HuH-7.5 (cell line): ENCODE measurements at regions not wholly inside any gene's neighbourhood (a gene's known extent, or its start where the extent isn't known, plus 50 kb on each side); places are given as distances from the start of the nearest gene placed in this dataset.
"Not testable (repeated sequence)": the region's sequence is repeated elsewhere in the genome, so short reads cannot be mapped to it uniquely, and the experiment has no call there.

ENCODE experiments used
- DNase-seq: peaks from one replicate; pipeline ENCODE4 v3.0.0; 2011; ENCODE audit warnings: low spot score

- DNase-seq, result not testable (repeated sequence)
These were observed 140.9 kb upstream of the GOLGA6L4 start for GRCh38 chr15:84094720-84095119.

DNA sequence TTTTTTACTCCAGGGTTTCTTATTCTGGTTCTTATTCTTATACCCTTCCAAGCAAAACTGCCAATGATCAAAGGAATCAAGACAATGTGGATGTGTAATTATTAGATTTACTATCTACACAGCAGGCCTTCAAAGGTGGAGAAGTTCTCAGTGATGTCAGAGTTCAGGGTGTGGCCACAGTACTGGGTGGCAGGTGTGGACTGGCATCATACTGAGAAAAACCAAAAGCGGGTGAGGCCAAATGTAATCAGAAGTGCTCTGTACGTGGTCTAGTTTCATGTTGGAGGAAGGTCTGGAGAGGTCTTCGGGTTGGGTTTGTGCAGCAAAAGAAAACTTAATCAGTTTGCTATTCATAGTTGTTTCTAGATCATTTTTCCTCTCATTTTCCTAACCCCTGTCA, 138.5 kb upstream of the GOLGA6L4 start:
- not testable (repeated sequence) for DNase-seq

DNA sequence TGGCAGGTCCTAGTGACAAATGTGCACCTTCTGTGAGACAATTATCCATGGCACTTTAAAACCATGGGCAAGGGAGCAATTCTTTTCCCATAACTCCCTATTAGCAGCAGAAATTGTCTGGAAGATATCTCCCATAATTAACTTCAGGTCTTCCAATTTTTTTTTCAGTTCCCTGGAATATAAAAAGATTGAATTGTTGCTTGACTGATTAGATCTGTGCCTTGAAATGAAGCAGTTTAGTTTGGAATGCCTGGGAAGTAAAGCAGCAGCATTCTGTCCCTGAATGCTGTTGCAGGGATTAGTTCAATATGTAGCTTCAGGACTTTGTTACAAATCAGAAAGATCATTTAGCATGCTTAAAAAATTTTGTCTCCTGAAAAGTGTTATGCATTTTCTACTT, 137.0 kb upstream of the GOLGA6L4 start:
- DNase-seq, result no peak

- no peak for DNase-seq
These were observed 136.4 kb upstream of the GOLGA6L4 start for GRCh38 chr15:84099181-84099580.

GRCh38 chr15:84103345-84103744, 132.2 kb upstream of the GOLGA6L4 start:
- DNase-seq, result no peak

DNA sequence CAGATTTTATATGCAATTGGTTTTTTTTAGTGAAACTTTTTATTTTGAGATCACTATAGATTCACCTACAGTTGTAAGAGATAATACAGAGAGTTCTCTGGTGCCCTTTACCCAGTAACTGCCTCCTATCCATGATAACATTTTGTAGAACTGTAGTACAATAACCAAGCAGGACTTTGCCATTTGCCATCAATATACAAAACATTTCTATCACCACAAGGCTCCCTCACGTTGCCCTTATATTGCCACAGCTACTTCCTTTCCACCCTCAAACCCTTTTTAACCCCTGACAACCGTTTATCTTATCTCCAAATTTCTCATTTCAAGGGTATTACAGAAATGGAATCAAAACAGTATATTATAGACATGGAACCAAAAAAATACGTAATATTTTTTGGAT, 130.7 kb upstream of the GOLGA6L4 start:
- DNase-seq, result no peak

DNA sequence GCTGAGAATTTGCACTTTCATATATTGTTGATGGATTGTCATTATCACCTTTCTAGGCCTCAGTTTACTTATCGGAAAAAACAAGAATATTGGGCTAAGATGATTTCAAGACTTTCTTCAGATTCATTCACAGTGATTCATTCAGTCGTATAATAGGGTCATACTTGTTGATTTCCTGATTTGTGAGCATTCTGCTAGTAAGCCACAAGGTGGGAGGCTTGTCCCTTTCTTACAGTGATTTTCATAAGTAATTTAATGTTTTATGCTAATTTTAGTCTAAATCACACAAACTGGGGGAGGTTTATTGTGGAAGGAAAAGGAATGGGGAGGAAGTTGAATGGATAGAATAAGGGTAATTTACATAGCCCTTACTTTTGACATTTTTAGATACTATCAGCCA, 126.8 kb upstream of the GOLGA6L4 start:
- DNase-seq, result no peak

- no peak for DNase-seq
These were observed 124.0 kb upstream of the GOLGA6L4 start for GRCh38 chr15:84111575-84111974.

GRCh38 chr15:84112025-84112424, 123.5 kb upstream of the GOLGA6L4 start:
- DNase-seq, result no peak

DNA sequence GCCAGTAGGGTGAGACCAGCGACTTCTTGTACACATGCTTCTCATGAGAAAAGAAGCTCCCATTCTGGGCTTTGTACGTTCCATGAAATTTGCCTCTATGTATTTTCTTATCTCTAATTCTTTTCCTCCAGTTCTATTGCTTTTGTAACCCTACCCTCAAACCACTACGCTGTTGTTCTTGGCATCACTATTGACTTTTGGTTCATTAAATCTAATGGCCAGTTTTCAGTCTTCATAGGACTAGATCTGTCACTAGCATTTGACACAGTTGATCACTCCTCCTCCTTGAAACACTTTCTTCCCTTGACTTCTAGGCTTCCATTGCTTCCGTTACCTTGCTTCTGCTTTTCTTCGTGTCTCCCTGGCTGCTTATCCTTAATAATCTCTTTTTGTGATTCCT, 121.7 kb upstream of the GOLGA6L4 start:
- no peak for DNase-seq

DNA sequence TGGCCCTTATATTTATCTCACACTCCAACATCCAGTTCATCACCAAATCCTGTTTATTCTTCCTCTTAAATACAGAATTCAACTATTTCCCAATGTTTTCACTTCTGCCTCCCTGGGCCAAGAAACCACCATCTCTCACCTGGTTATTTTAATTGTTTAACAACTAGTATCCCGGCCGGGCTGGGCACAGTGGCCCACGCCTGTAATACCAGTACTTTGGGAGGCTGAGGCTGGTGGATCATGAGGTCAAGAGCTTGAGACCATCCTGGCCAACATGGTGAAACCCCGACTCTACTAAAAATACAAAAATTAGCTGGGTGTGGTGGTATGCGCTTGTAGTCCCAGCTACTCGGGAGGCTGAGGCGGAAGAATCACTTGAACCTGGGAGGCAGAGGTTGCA, 120.9 kb upstream of the GOLGA6L4 start:
- DNase-seq, result not testable (repeated sequence)

DNA sequence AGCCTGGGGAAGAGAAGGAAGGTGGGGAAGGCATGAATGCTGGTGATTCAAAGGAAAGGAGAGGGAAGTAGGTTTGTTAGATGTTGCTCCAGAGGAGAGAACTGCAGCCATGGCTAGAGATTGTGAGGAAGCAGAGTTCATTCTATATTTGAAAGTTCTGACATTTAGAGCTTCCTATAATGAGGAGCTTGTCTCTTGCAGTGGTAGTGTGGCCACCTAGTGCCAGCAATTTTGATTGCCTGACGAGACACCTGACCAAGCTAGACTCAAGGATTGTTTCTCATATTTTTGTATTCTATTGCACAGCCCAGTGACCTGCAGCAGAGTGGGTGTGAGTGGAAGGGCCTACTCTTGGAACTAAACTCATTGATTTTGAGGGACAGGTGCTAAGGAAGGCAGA, 116.2 kb upstream of the GOLGA6L4 start:
- not testable (repeated sequence) for DNase-seq

DNA sequence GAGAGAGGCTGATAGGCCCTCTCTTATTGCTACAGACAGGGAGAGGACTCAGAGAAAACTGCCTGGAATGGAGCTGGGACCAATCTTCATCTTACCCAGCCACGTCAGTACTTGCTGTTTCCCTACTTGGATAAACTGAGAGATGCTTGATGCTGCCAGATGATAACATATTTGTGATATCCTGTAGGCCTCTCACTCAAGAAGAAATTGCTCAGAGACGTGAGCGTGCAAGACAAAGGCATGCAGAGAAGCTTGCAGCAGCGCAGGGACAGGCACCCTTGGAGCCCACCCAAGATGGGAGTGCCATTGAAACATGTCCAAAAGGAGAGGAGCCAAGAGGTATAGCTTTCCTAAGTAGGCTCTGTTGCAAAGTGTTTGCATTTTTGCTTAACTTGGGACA, 114.7 kb upstream of the GOLGA6L4 start:
- DNase-seq, result not testable (repeated sequence)

DNA sequence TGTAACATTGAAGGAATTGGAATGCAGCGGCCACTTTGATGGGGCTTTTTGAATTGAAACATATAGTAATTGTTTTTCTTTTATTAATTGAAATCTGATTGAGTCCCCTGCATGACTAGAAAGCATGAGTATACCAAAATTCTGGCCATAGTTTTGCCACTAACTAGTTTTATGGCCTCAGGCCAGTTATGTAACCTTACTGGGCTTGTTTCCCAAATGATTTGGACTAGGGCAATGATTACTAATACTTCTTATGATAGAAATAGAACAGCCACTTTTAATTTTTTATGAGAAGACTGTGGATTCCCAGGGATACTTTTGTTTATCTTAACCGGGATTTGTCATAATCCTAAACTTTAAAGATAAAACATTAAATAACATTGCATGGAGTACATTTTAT, 106.9 kb upstream of the GOLGA6L4 start:
- not testable (repeated sequence) for DNase-seq

DNA sequence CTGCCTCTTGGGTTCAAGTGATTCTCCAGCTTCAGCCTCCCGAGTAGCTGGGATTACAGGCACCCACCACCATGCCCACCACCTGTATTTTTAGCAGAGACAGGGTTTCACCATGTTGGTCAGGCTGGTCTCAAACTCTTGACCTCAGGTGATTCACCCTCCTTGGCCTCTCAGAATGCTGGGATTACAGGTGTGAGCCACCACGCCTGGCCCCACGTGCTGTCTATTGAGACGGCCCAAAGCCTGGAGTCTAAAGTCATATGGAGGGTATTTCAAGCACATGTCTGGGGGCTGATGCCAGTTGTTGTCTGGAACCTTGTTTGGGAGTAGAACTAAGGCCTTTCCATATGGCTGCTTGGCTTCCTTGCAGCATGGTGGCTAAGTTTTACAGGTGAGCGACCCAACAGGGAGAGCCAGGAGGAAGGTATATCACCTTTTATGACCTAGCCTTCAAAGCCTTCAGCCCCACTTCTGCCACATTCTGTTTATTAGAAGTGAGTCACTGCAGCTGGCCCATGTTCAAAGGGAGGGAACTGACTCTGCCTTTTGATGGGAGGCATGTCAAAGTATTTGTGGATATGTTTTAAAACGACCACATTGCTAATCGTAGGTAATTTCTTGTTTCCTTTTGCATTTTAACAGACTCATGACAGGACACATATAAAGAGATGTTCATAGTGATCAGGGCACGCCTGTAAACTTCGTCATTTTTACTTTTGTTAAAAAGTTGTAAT, 105.3 kb upstream of the GOLGA6L4 start:
- DNase-seq, result not testable (repeated sequence)

DNA sequence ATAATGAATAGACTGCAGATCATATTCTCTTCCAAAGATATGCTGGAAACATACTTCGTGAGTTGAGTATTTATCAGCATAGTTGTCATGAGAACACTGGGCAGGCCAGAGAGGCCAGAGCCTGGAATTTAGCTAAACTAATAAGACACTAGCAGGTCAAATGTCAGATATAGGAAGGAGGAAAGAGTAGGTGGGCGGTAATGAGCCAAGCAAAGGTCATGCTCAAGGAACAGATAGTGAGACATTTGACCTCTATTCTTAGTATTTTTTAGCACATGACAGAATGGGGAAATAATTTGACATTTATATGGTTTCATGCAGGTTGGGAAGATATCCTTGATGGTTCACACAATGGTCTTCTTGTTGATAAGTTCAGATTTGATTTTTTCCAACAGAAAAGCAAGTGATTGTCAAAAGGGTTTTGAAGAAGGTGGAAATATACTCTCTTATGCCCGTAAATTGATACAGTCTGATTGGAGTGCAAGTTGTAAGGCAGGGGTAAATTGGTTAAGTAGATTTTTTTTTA, 99.6 kb upstream of the GOLGA6L4 start:
- not testable (repeated sequence) for DNase-seq

DNA sequence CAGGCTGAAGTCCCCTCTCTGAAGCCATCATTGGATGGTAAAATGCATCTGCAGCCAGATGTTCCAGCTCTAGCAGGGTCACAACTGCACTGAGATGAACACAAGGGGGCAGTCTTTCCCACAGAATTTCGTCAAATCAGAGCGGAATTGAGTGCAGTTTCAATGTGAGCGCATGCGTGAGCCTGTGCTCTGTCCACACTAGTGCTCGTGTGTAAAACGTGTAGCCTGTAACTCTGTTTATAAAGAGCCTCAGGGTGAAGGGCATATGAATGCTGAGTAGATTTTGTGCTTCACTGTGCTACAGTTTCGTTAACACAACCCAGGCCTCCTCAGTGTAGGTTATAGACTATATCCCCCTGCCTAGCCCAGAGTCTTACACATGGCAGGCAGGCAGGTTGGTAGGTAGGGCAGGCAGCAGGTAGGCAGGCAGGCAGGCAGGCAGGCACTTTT, 92.7 kb upstream of the GOLGA6L4 start:
- DNase-seq, result peak; percentile 51

DNA sequence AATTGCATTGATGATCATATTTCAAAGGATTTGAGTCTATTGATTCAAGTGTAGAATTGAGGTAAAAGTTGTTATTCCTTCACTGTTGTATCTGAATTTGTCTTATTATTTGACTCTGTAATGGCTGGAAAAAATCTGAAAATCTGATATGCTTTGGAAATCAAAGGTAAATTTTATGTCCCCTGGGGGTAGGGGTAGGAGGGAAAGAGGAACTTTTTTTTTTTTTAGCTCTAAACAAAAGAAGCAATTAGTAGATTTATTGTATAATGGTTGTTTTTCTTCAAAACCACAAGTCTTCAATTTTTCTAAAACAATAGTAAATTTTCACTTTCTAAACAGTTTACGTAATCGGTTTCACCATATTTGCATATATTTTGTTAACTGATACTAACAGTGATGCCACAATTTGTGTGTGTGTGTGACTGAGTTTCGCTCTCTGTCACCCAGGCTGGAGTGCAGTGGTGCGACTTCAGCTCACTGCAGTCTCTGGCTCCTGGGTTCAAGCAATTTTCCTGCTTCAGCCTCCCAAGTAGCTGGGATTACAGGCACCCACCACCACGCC, 91.7 kb upstream of the GOLGA6L4 start:
- no peak for DNase-seq

DNA sequence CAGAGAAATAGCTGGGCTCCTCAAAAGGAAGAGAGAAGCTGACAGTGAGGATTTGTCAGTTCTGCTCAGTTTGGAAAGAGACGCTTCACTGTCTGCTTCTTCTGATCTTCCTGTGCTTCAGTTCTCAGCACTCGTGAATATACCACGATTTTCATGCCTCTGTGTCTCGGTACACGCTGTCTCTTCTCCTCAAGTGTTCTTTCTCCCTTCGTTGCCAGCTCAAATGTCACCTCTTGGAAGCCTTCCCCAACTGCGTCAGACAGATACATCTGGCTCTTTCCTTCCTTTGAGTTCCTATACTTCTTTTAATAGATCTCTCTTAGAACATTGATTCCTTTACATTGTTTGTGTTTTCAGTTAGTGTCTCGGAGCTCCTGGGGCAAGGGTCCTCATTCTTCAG, 90.6 kb upstream of the GOLGA6L4 start:
- not testable (repeated sequence) for DNase-seq

GRCh38 chr15:84146299-84146698, 89.3 kb upstream of the GOLGA6L4 start:
- not testable (repeated sequence) for DNase-seq

DNA sequence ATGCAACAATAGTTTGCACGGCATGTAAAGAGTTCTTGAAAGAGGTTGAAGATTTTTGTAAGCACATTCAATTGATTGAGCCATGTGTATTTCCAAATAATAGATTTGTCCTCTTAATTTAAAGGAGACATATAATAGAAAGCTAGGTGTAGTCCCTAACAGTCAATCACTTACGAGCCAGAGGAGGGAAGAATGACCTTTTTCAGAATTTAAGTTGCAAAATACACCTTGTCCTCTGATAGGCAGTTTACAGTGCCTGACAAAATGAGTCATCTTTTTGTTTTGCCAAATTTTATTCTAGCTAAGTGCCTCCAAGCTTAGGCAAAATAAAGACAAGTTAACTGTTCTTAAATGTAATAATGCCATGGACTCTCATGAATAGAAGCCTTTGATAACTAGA, 88.3 kb upstream of the GOLGA6L4 start:
- not testable (repeated sequence) for DNase-seq

DNA sequence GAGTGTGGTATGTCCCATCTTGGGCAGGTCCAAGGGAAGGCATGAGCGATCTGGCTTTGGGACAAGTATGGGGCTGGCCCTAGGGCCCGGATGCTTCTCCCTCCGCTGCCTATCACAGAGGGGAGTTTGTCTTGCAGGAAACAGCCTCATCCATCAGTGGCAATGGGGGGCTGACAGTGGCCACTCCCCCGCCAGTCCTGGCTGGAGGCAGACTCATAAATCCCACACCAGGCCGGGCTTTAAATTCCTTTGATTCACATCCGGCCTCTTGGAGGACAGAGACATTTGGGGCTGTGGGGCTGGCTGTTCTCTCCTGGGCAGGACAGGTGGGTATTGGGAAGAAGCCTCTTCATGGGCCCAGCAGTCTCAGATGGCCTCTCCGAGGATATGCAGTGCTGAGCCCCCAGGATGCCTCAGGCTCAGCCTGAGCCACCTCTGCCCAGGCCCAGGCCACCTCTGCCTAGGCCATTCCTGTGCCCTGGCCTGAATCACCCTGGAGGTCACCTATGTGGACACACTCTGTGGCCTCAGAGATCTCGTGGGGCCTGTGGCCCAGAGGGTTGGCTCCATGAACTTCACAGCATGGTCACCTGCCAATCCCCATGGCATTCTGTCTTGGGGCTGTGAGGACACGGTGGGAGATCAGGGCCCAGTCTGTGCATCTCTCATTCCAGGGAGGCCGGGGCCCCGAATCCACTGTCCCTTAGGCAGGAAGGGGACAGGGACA, 84.2 kb upstream of the GOLGA6L4 start:
- no peak for DNase-seq
